ENCODE measurements at regions not wholly inside any gene's neighbourhood (a gene's known extent, or its start where the extent isn't known, plus 50 kb on each side); places are given as distances from the start of the nearest gene placed in this dataset.

- no peak overlapping the region for H3K4me3 ChIP-seq (ENCODE audit: low read depth, low read length)
- no peak for TF ChIP-seq CTCF (IDR thresholded peaks at IDR 0.05; ENCODE audit: low read depth, low read length)
Observed at GRCh38 chr1:198064181-198064580, 92.6 kb upstream of the NEK7 start.

GRCh38 chr1:198068285-198068684, 88.5 kb upstream of the NEK7 start:
- TF ChIP-seq CTCF (IDR thresholded peaks at IDR 0.05; ENCODE audit: low read depth, low read length) = no peak

GRCh38 chr1:198072177-198072576, 84.6 kb upstream of the NEK7 start:
- TF ChIP-seq CTCF (IDR thresholded peaks at IDR 0.05; ENCODE audit: low read depth, low read length) = no peak
- H3K4me3 ChIP-seq (ENCODE audit: low read depth, low read length) = no peak overlapping the region

More at GRCh38 chr1:198068285-198068684, 88.5 kb upstream of the NEK7 start:
- H3K4me3 ChIP-seq (ENCODE audit: low read depth, low read length) = 0 out of 2 replicates have a peak overlapping the region, but pooled peaks have one; percentile 10

GRCh38 chr1:198075296-198075695, 81.5 kb upstream of the NEK7 start:
- TF ChIP-seq CTCF (IDR thresholded peaks at IDR 0.05; ENCODE audit: low read depth, low read length) = no peak
- no peak overlapping the region for H3K4me3 ChIP-seq (ENCODE audit: low read depth, low read length)

GRCh38 chr1:198079432-198079951, 77.3 kb upstream of the NEK7 start:
- no peak for TF ChIP-seq CTCF (IDR thresholded peaks at IDR 0.05; ENCODE audit: low read depth, low read length)
- no peak overlapping the region for H3K4me3 ChIP-seq (ENCODE audit: low read depth, low read length)

GRCh38 chr1:198082576-198082975, 74.2 kb upstream of the NEK7 start:
- no peak for TF ChIP-seq CTCF (IDR thresholded peaks at IDR 0.05; ENCODE audit: low read depth, low read length)
- no peak overlapping the region for H3K4me3 ChIP-seq (ENCODE audit: low read depth, low read length)

- H3K4me3 ChIP-seq (ENCODE audit: low read depth, low read length) = no peak overlapping the region
- TF ChIP-seq CTCF (IDR thresholded peaks at IDR 0.05; ENCODE audit: low read depth, low read length) = no peak
Observed at GRCh38 chr1:198083549-198083948, 73.2 kb upstream of the NEK7 start.

Measured in WI38 (cell line).